ENCODE measurements at regions not wholly inside any gene's neighbourhood (a gene's known extent, or its start where the extent isn't known, plus 50 kb on each side); places are given as distances from the start of the nearest gene placed in this dataset.

GRCh38 chr11:79809487-79809886, 368.7 kb upstream of the TENM4 start (continued):
- no peak for TF ChIP-seq CTCF (IDR thresholded peaks at IDR 0.05; ENCODE audit: control extremely low read depth in 1 of 3, insufficient read depth in 1 of 3, low read depth in 1 of 3, low read length in 3 of 3)

Data from H1 (cell line).